ENCODE measurements at regions not wholly inside any gene's neighbourhood (a gene's known extent, or its start where the extent isn't known, plus 50 kb on each side); places are given as distances from the start of the nearest gene placed in this dataset.

DNA sequence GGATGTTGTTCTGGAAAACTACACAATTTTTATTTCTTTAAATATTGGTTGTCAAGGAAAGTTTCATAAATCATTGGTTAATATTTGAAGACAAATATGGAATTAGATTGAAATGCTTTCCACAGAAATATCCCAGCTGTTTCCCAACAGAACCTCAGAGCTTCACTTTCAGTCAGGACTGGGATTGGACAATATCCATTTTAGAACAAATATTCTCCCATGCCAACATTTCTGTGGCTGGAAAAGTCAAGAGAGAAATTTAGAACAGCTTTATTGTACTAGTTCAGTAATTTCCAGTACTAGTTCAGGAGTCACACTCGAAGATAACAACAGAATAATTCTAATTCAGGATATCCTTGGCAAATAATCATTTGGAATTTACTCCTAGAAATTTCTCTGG, 116.1 kb upstream of the TUT7 start:
- Histone ChIP-seq H3K9me3 (no peaks in the 10 kb centered on the region), H3K4me1 (no peaks in the 10 kb centered on the region), H3K27me3 (ENCODE audit: insufficient read depth in 3 of 3, low read length in 2 of 3) (no peaks in the 10 kb centered on the region), H3K27ac (no peak overlapping the region), H3K36me3 (ENCODE audit: insufficient read depth in 1 of 2, low read depth in 1 of 2) (no peaks in the 10 kb centered on the region), H3K4me3 (no peak overlapping the region)
- intact Hi-C loops (cut with DNase I) = no loop called here
- TF ChIP-seq, protein P1, sequence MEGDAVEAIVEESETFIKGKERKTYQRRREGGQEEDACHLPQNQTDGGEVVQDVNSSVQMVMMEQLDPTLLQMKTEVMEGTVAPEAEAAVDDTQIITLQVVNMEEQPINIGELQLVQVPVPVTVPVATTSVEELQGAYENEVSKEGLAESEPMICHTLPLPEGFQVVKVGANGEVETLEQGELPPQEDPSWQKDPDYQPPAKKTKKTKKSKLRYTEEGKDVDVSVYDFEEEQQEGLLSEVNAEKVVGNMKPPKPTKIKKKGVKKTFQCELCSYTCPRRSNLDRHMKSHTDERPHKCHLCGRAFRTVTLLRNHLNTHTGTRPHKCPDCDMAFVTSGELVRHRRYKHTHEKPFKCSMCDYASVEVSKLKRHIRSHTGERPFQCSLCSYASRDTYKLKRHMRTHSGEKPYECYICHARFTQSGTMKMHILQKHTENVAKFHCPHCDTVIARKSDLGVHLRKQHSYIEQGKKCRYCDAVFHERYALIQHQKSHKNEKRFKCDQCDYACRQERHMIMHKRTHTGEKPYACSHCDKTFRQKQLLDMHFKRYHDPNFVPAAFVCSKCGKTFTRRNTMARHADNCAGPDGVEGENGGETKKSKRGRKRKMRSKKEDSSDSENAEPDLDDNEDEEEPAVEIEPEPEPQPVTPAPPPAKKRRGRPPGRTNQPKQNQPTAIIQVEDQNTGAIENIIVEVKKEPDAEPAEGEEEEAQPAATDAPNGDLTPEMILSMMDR (IDR thresholded peaks at IDR 0.05) = no peak
- 12 to 17% (median 13%) methylated on average over 1 of the region's 1 CpG for WGBS, 3 donors
- ATAC-seq (no peak), DNase-seq (no peak)

DNA sequence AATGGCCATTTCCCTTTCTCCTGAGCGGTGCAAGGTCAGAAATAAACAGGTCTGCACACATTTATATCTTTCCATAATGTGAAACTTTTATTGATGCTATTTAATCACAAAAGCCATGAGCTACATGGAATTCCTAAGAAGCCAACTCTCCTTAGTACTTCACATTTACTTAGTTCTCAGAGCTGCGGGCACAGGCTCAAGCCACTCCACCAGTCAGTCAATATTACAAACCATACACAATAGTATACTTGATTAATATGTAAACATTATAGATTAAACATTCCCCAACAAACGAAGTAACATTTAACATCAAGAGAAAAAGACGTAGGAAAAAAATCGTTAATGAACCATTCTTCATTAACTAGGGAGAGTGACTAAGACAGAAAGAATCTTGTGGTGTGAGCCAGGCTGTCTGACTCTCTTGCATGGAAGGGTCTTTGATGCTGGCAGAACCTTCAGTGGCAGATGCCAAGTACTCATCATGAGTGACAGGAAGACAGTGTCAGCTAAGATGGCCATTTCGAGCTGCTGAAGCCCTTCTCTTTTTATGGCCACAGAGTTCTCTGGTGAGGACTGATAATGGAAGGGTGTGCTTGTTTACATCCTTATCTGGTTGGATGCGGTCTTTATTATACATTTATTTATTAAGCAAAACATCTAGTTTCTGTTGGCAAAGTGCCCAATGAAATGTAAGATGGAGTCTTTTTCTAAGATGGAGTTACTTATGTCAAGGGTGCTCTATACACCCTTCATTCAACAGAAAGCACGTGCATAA, 115.5 kb upstream of the TUT7 start:
- H3K27ac ChIP-seq = no peak overlapping the region
- no peak for ATAC-seq
- no peak overlapping the region for H3K4me3 ChIP-seq
- no peaks in the 10 kb centered on the region for H3K36me3 ChIP-seq (ENCODE audit: insufficient read depth in 1 of 2, low read depth in 1 of 2)
- TF ChIP-seq, protein P1 (IDR thresholded peaks at IDR 0.05) = no peak
- no peaks in the 10 kb centered on the region for H3K9me3 ChIP-seq
- H3K4me1 ChIP-seq = no peaks in the 10 kb centered on the region
- intact Hi-C loops (cut with DNase I) = no loop called here
- DNase-seq = no peak
- no peaks in the 10 kb centered on the region for H3K27me3 ChIP-seq (ENCODE audit: insufficient read depth in 3 of 3, low read length in 2 of 3)
- WGBS, 3 donors = 73 to 80% (median 79%) methylated on average over 8 of the region's 8 CpGs

DNA sequence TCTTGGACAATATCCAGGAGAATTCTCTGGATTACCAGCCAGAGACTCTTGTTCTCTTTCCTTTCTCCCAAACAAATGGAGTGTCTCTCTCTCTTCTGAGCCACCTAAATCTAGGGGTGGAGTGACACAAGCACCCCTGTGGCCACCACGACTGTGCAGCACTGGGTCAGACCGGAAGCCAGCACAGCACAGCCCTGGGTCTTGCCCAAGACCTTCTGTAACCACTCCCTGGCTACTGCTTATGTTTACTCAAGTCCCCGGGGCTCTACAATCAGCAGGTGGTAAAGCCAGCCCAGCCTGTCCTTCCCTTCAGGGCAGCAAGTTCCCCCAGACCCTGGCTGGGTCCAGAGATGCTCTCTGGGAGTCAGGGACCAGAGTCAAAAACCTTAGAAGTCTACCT, 110.0 kb upstream of the TUT7 start:
- WGBS, 3 donors = 43 to 47% (median 47%) methylated on average over 3 of the region's 3 CpGs
- Histone ChIP-seq H3K27me3 (ENCODE audit: insufficient read depth in 3 of 3, low read length in 2 of 3) (no peaks in the 10 kb centered on the region), H3K4me3 (no peak overlapping the region), H3K9me3 (no peaks in the 10 kb centered on the region), H3K4me1 (no peaks in the 10 kb centered on the region), H3K36me3 (ENCODE audit: insufficient read depth in 1 of 2, low read depth in 1 of 2) (no peaks in the 10 kb centered on the region), H3K27ac (no peak overlapping the region)
- no peak for ATAC-seq
- intact Hi-C loops (cut with DNase I) = no loop called here
- TF ChIP-seq, protein P1 (IDR thresholded peaks at IDR 0.05) = no peak
- no peak for DNase-seq

GRCh38 chr9:86460216-86461002, 106.2 kb upstream of the TUT7 start:
- 67 to 73% (median 72%) methylated on average over 11 of the region's 11 CpGs for WGBS, 3 donors
- no peak for ATAC-seq
- intact Hi-C loops (cut with DNase I) = no loop called here
- H3K4me3 ChIP-seq = no peak overlapping the region
- TF ChIP-seq, protein P1 (IDR thresholded peaks at IDR 0.05) = no peak
- H3K4me1 ChIP-seq = no peaks in the 10 kb centered on the region
- H3K27me3 ChIP-seq (ENCODE audit: insufficient read depth in 3 of 3, low read length in 2 of 3) = no peaks in the 10 kb centered on the region
- no peaks in the 10 kb centered on the region for H3K9me3 ChIP-seq
- H3K27ac ChIP-seq = no peak overlapping the region
- no peak for DNase-seq
- no peaks in the 10 kb centered on the region for H3K36me3 ChIP-seq (ENCODE audit: insufficient read depth in 1 of 2, low read depth in 1 of 2)
